ENCODE measurements at regions not wholly inside any gene's neighbourhood (a gene's known extent, or its start where the extent isn't known, plus 50 kb on each side); places are given as distances from the start of the nearest gene placed in this dataset.

DNA sequence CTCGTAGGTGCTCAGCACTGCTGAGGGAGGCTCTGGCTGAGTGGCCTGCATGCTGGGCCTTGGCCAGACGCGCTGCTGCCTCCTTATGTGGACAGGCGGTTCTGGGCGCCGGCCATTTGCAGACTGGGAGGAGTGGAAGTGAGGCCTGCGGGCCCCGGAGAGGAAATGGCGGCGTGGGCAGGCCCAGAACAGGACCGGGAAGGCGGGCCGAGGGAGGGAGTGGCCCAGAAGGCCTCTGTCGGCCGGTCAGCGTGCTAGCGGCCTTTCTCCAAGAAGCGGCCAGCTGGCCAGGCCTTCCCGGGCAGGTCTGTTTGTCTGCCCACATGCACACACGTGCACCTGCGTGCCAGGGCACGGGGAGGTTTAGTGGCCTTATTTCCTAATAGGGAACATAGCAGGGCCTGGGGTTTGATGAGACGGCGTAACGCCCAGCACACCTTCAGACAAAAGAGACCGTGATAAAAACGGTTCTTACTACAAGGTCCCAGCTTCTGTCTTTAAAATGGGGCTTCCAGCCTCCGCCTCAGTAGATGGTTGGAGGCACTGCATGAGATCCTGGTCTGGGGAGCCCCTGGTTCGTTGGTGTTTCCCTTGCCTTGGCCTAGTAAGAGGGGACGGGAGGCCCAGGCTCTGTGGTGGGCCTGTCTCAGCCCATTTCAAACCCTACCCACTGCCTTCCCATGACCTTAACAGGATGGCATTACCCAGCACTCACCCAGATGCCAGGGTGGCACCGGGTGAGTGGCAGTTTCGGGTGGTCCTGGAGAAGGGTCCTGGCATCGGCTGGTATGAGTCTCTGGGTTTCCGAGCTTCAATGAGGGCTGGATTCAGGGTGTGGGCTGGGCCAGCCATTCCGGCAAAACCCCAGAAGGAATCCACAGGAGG lies 65.1 kb upstream of the PPARA start:
- TF ChIP-seq, protein P1, sequence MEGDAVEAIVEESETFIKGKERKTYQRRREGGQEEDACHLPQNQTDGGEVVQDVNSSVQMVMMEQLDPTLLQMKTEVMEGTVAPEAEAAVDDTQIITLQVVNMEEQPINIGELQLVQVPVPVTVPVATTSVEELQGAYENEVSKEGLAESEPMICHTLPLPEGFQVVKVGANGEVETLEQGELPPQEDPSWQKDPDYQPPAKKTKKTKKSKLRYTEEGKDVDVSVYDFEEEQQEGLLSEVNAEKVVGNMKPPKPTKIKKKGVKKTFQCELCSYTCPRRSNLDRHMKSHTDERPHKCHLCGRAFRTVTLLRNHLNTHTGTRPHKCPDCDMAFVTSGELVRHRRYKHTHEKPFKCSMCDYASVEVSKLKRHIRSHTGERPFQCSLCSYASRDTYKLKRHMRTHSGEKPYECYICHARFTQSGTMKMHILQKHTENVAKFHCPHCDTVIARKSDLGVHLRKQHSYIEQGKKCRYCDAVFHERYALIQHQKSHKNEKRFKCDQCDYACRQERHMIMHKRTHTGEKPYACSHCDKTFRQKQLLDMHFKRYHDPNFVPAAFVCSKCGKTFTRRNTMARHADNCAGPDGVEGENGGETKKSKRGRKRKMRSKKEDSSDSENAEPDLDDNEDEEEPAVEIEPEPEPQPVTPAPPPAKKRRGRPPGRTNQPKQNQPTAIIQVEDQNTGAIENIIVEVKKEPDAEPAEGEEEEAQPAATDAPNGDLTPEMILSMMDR (optimal IDR thresholded peaks at IDR 0.05 in 1 of 3, IDR thresholded peaks at IDR 0.05 in 1 of 3, conservative IDR thresholded peaks at IDR 0.05 in 1 of 3; ENCODE audit: extremely low read depth in 1 of 3, insufficient read depth in 2 of 3, low read length in 3 of 3) = no peak
- no peak for TF ChIP-seq EZH2 (IDR thresholded peaks at IDR 0.05; ENCODE audit: low read length)
